ENCODE measurements at regions not wholly inside any gene's neighbourhood (a gene's known extent, or its start where the extent isn't known, plus 50 kb on each side); places are given as distances from the start of the nearest gene placed in this dataset.

DNA sequence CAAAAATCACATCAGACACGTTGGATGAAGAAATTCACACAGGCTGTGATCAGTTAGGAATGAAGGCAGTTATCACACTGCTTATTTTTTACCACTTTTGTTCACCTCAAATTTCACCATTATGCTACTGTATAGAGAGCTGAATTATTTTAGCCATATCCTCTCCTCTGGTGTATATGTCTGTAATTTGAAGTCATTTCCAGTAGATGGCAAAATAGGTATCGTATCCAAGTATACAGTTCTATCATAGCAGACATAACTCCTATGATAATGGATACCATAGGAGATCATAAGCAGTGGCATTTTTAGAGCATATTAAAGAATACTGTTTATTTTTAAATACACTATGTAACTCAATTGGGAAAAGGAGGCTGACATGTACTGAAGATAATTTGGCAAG lies 909.7 kb downstream of the DNAJB9 start:
- no peak overlapping the region for H2AFZ ChIP-seq (replicated peaks; ENCODE audit: low read length, poor library complexity)
- DNase-seq (no peak), ATAC-seq (ENCODE audit: low read depth) (no peak)
- POLR2A ChIA-PET (ENCODE audit: unreplicated experiment), result no interaction called here
- no peaks in the 10 kb centered on the region for H3K27me3 ChIP-seq (ENCODE audit: control insufficient read depth, insufficient read depth, low read length)
- H2BK5ac ChIP-seq (ENCODE audit: low read depth, low read length, poor library complexity, severe bottlenecking), result no peak overlapping the region
- WGBS, 2 experiments (ENCODE audit: extremely low coverage in 2 of 2, insufficient read length in 1 of 2), result no CpG with 5 or more reads among the region's 2 CpGs
- no peak overlapping the region for H3K56ac ChIP-seq (ENCODE audit: extremely low read depth, insufficient read depth, low read length)
- no peak overlapping the region for H2BK15ac ChIP-seq (ENCODE audit: low read depth, low read length)
- no peak overlapping the region for H3K27ac ChIP-seq (ENCODE audit: insufficient read depth, low read length)
- H3K79me1 ChIP-seq (ENCODE audit: low read depth in 1 of 2, low read length in 2 of 2), result no peaks in the 10 kb centered on the region
- H3K4ac ChIP-seq (ENCODE audit: low read depth, low read length), result no peak overlapping the region
- dilution Hi-C loops (cut with HindIII; ENCODE audit: low sequenced_read_pairs, unreplicated experiment), result no loop called here
- H3K36me3 ChIP-seq (ENCODE audit: control insufficient read depth, insufficient read depth, low read length), result no peaks in the 10 kb centered on the region
- H4K5ac ChIP-seq (ENCODE audit: low read depth, low read length), result no peak overlapping the region
- H3K4me3 ChIP-seq (ENCODE audit: insufficient read depth, low read depth, low read length), result no peak overlapping the region
- H3K18ac ChIP-seq (ENCODE audit: low read depth, low read length), result no peak overlapping the region
- TF ChIP-seq CHD1 (IDR thresholded peaks at IDR 0.05; ENCODE audit: low read depth, low read length) (no peak), SMC3 (IDR thresholded peaks at IDR 0.05; ENCODE audit: low read depth, low read length) (no peak), RCOR1 (IDR thresholded peaks at IDR 0.05; ENCODE audit: insufficient replicate concordance, low read length) (no peak), CEBPB (IDR thresholded peaks at IDR 0.05; ENCODE audit: low read depth, low read length) (no peak), MAFK (IDR thresholded peaks at IDR 0.05; ENCODE audit: low read depth, low read length) (no peak), RFX5 (IDR thresholded peaks at IDR 0.05; ENCODE audit: low read depth, low read length) (no peak), MXI1 (IDR thresholded peaks at IDR 0.05; ENCODE audit: borderline replicate concordance, low read depth, low read length) (no peak), MAZ (IDR thresholded peaks at IDR 0.05; ENCODE audit: borderline replicate concordance, low read depth, low read length) (no peak), RAD21 (IDR thresholded peaks at IDR 0.05; ENCODE audit: low read length) (no peak), POLR2A (IDR thresholded peaks at IDR 0.05; ENCODE audit: low read depth, low read length) (no peak), FOS (IDR thresholded peaks at IDR 0.05; ENCODE audit: low read depth, low read length) (no peak), NFE2L2 (IDR thresholded peaks at IDR 0.05; ENCODE audit: low read depth, low read length) (no peak), BHLHE40 (IDR thresholded peaks at IDR 0.05; ENCODE audit: low read depth, low read length) (no peak)
- TF ChIP-seq, protein P1, sequence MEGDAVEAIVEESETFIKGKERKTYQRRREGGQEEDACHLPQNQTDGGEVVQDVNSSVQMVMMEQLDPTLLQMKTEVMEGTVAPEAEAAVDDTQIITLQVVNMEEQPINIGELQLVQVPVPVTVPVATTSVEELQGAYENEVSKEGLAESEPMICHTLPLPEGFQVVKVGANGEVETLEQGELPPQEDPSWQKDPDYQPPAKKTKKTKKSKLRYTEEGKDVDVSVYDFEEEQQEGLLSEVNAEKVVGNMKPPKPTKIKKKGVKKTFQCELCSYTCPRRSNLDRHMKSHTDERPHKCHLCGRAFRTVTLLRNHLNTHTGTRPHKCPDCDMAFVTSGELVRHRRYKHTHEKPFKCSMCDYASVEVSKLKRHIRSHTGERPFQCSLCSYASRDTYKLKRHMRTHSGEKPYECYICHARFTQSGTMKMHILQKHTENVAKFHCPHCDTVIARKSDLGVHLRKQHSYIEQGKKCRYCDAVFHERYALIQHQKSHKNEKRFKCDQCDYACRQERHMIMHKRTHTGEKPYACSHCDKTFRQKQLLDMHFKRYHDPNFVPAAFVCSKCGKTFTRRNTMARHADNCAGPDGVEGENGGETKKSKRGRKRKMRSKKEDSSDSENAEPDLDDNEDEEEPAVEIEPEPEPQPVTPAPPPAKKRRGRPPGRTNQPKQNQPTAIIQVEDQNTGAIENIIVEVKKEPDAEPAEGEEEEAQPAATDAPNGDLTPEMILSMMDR (conservative IDR thresholded peaks at IDR 0.05; ENCODE audit: low read depth, low read length), result no peak
- TF ChIP-seq, protein P2, sequence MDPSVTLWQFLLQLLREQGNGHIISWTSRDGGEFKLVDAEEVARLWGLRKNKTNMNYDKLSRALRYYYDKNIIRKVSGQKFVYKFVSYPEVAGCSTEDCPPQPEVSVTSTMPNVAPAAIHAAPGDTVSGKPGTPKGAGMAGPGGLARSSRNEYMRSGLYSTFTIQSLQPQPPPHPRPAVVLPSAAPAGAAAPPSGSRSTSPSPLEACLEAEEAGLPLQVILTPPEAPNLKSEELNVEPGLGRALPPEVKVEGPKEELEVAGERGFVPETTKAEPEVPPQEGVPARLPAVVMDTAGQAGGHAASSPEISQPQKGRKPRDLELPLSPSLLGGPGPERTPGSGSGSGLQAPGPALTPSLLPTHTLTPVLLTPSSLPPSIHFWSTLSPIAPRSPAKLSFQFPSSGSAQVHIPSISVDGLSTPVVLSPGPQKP (IDR thresholded peaks at IDR 0.05; ENCODE audit: borderline replicate concordance, low read depth, low read length), result no peak
- TF ChIP-seq, protein P3, sequence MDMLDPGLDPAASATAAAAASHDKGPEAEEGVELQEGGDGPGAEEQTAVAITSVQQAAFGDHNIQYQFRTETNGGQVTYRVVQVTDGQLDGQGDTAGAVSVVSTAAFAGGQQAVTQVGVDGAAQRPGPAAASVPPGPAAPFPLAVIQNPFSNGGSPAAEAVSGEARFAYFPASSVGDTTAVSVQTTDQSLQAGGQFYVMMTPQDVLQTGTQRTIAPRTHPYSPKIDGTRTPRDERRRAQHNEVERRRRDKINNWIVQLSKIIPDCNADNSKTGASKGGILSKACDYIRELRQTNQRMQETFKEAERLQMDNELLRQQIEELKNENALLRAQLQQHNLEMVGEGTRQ (IDR thresholded peaks at IDR 0.05; ENCODE audit: low read depth, low read length), result no peak
- no peak overlapping the region for H2BK120ac ChIP-seq (ENCODE audit: low read depth, low read length)
- no TSS peak for BruUV-seq (replicated peaks)
- H4K91ac ChIP-seq (ENCODE audit: insufficient read depth, low read depth, low read length), result no peak overlapping the region
- H3K9me3 ChIP-seq (ENCODE audit: control insufficient read depth, insufficient read depth, low read length), result peaks cover 3% of the 10 kb centered on the region
- no peak overlapping the region for H3K9ac ChIP-seq (ENCODE audit: low read depth, low read length)
- in situ Hi-C loops (cut with MboI; ENCODE audit: low sequenced_read_pairs), result no loop called here
- H2BK20ac ChIP-seq (ENCODE audit: low read depth, low read length), result no peak overlapping the region
- no peak overlapping the region for H2AK5ac ChIP-seq (ENCODE audit: low read depth, low read length)
- H3K23ac ChIP-seq (ENCODE audit: low read depth, low read length), result no peak overlapping the region
- H2AK9ac ChIP-seq (replicated peaks; ENCODE audit: low read depth, low read length, poor library complexity), result no peak overlapping the region
- no peak overlapping the region for H4K8ac ChIP-seq (ENCODE audit: low read depth in 2 of 2, low read length in 2 of 2)
- H3K4me2 ChIP-seq (ENCODE audit: low read depth, low read length), result no peak overlapping the region
- no peaks in the 10 kb centered on the region for H3K4me1 ChIP-seq (ENCODE audit: control insufficient read depth, insufficient read depth, low read length)
- no peaks in the 10 kb centered on the region for H3K9me1 ChIP-seq (ENCODE audit: insufficient read depth, low read length)
- intact Hi-C loops (cut with micrococcal nuclease), result no loop called here
- no peak overlapping the region for H3K14ac ChIP-seq (replicated peaks; ENCODE audit: low read depth, low read length)
- H4K20me1 ChIP-seq (ENCODE audit: insufficient read depth, low read length), result no peaks in the 10 kb centered on the region
- CTCF ChIA-PET, result no interaction called here
